ENCODE measurements at regions not wholly inside any gene's neighbourhood (a gene's known extent, or its start where the extent isn't known, plus 50 kb on each side); places are given as distances from the start of the nearest gene placed in this dataset.
"Not testable (repeated sequence)": the region's sequence is repeated elsewhere in the genome, so short reads cannot be mapped to it uniquely, and the experiment has no call there.

DNA sequence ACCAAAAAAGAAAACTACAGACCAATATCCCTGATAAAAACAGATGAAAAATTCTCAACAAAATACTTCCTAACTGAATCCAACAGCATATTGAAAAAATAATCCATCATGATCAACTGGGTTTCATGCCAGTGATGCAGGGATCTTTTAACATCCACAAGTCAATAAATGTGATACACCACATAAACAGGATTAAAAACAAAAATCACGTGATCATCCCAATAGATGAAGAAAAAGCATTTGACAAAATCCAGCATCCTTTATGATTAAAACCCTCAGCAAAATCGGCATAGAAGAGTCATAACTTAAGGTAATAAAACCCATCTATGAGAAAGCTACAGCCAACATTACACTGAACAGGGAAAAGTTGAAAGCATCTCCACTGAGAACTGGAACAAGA, 107.5 kb downstream of the DCLK3 start:
- Histone ChIP-seq H3K27me3 (replicated peaks; ENCODE audit: control insufficient read depth, insufficient read depth, low read length) (no peaks in the 10 kb centered on the region), H3K36me3 (ENCODE audit: control insufficient read depth, insufficient read depth, low read length, severe bottlenecking) (no peaks in the 10 kb centered on the region), H3K9me3 (ENCODE audit: control insufficient read depth, low read length) (no peaks in the 10 kb centered on the region), H3K9ac (ENCODE audit: low read length) (no peak overlapping the region), H3K4me1 (ENCODE audit: control insufficient read depth, insufficient read depth, low read length) (peaks cover 10% of the 10 kb centered on the region), H3K4me3 (ENCODE audit: low read length) (no peak overlapping the region)
- no peak for DNase-seq (ENCODE audit: low read depth)

DNA sequence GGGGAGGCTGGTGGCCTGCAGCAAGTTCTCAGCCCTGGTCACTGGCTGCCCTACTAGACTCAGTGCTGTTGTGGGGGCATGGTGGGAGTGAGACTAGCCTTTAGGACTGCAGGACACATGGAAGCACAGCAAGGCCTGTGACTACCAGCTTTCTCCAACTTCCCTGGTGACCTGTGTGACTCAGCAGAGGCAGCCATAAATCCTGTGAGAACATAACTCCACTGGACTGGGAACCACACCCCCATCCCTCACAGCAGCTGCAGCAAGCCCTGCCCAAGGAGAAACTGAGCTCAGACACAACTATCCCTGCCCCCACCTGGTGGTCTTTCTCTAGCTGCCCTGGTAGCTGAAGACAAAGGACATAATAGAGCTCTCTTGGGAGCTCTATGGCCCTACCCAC, 111.3 kb downstream of the DCLK3 start:
- H3K4me3 ChIP-seq (ENCODE audit: low read length), result no peak overlapping the region
- H3K9me3 ChIP-seq (ENCODE audit: control insufficient read depth, low read length), result no peaks in the 10 kb centered on the region
- H3K4me1 ChIP-seq (ENCODE audit: control insufficient read depth, insufficient read depth, low read length), result peaks cover 27% of the 10 kb centered on the region
- no peaks in the 10 kb centered on the region for H3K27me3 ChIP-seq (replicated peaks; ENCODE audit: control insufficient read depth, insufficient read depth, low read length)
- H3K36me3 ChIP-seq (ENCODE audit: control insufficient read depth, insufficient read depth, low read length, severe bottlenecking), result no peaks in the 10 kb centered on the region
- no peak overlapping the region for H3K9ac ChIP-seq (ENCODE audit: low read length)
- DNase-seq (ENCODE audit: low read depth), result no peak

GRCh38 chr3:36652104-36652503, 112.2 kb downstream of the DCLK3 start:
- Histone ChIP-seq H3K4me3 (ENCODE audit: low read length) (no peak overlapping the region), H3K27me3 (replicated peaks; ENCODE audit: control insufficient read depth, insufficient read depth, low read length) (no peaks in the 10 kb centered on the region), H3K36me3 (ENCODE audit: control insufficient read depth, insufficient read depth, low read length, severe bottlenecking) (no peaks in the 10 kb centered on the region), H3K9me3 (ENCODE audit: control insufficient read depth, low read length) (no peaks in the 10 kb centered on the region), H3K4me1 (ENCODE audit: control insufficient read depth, insufficient read depth, low read length) (peaks cover 34% of the 10 kb centered on the region), H3K9ac (ENCODE audit: low read length) (no peak overlapping the region)
- no peak for DNase-seq (ENCODE audit: low read depth)

DNA sequence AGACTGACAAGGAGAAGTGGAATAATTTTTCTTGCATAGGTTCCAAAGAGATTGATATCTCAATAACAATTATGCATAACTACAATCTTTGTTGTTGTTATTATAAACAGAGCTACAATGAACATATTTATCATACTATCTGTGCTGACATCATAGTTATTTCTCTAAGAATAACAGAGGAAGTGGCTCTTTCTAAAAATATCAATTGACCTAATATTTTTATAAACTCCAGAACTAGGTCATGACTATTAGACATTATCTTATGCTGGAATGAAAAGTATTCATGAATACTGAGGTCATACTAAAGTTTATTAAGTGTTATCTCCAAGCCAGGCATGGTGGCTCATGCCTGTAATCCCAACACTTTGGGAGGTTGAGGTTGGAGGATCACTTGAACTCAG, 114.1 kb downstream of the DCLK3 start:
- Histone ChIP-seq H3K9ac (ENCODE audit: low read length) (no peak overlapping the region), H3K4me3 (ENCODE audit: low read length) (no peak overlapping the region), H3K4me1 (ENCODE audit: control insufficient read depth, insufficient read depth, low read length) (peaks cover 34% of the 10 kb centered on the region), H3K27me3 (replicated peaks; ENCODE audit: control insufficient read depth, insufficient read depth, low read length) (no peaks in the 10 kb centered on the region), H3K36me3 (ENCODE audit: control insufficient read depth, insufficient read depth, low read length, severe bottlenecking) (no peaks in the 10 kb centered on the region), H3K9me3 (ENCODE audit: control insufficient read depth, low read length) (no peaks in the 10 kb centered on the region)
- peak; percentile 44 for DNase-seq (ENCODE audit: low read depth)

DNA sequence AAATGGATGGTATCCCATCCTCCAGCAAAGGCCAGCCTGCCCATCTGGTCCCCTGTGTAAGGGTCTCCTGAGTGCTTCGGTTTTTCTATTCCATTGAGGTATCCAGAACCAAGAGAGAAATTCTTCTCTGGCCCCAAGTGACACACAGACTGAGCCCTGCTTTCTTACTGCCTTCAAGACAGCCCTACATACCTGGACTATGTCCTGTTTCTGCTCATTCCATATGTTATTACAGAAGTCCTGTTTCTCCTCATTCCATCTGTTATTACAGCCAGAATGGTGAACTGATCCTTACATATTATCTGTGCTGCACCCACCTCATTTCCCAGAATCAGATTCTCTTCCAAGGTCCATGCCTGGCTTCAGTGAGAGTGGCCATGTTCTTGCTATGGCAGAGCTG, 115.2 kb downstream of the DCLK3 start:
- no peaks in the 10 kb centered on the region for H3K27me3 ChIP-seq (replicated peaks; ENCODE audit: control insufficient read depth, insufficient read depth, low read length)
- H3K36me3 ChIP-seq (ENCODE audit: control insufficient read depth, insufficient read depth, low read length, severe bottlenecking), result no peaks in the 10 kb centered on the region
- H3K4me3 ChIP-seq (ENCODE audit: low read length), result no peak overlapping the region
- no peak overlapping the region for H3K9ac ChIP-seq (ENCODE audit: low read length)
- peaks cover 34% of the 10 kb centered on the region for H3K4me1 ChIP-seq (ENCODE audit: control insufficient read depth, insufficient read depth, low read length)
- H3K9me3 ChIP-seq (ENCODE audit: control insufficient read depth, low read length), result no peaks in the 10 kb centered on the region
- DNase-seq (ENCODE audit: low read depth), result peak; percentile 29

GRCh38 chr3:36648241-36649034, 115.9 kb downstream of the DCLK3 start:
- DNase-seq (ENCODE audit: low read depth), result peak; percentile 89
- Histone ChIP-seq H3K4me1 (ENCODE audit: control insufficient read depth, insufficient read depth, low read length) (peaks cover 34% of the 10 kb centered on the region), H3K36me3 (ENCODE audit: control insufficient read depth, insufficient read depth, low read length, severe bottlenecking) (no peaks in the 10 kb centered on the region), H3K9ac (ENCODE audit: low read length) (peak overlapping the region; percentile 9), H3K27me3 (replicated peaks; ENCODE audit: control insufficient read depth, insufficient read depth, low read length) (no peaks in the 10 kb centered on the region), H3K9me3 (ENCODE audit: control insufficient read depth, low read length) (no peaks in the 10 kb centered on the region), H3K4me3 (ENCODE audit: low read length) (no peak overlapping the region)

DNA sequence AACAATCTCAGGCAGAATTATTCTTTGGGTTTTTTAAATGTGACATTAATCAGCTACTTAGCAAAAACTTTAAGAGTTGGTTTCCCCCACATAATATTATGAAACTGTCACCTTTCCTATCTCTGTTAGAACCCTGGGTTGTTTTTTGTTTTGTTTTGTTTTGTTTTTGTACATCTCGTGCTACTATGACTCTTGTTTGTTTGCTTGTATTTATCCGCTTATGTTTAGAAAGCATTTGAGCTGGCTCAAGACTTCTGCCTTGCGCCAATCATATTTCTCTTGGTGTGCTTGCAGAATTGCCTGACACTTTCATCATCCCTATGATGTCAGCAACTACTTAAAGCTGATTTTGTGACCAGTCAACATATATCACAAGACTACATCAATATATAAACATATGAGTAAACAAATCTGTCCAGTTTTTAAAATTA, 116.9 kb downstream of the DCLK3 start:
- Histone ChIP-seq H3K4me3 (ENCODE audit: low read length) (no peak overlapping the region), H3K9me3 (ENCODE audit: control insufficient read depth, low read length) (no peaks in the 10 kb centered on the region), H3K4me1 (ENCODE audit: control insufficient read depth, insufficient read depth, low read length) (peaks cover 25% of the 10 kb centered on the region), H3K27me3 (replicated peaks; ENCODE audit: control insufficient read depth, insufficient read depth, low read length) (no peaks in the 10 kb centered on the region), H3K36me3 (ENCODE audit: control insufficient read depth, insufficient read depth, low read length, severe bottlenecking) (no peaks in the 10 kb centered on the region), H3K9ac (ENCODE audit: low read length) (no peak overlapping the region)
- DNase-seq (ENCODE audit: low read depth), result peak; percentile 67

- Histone ChIP-seq H3K4me1 (ENCODE audit: control insufficient read depth, insufficient read depth, low read length) (peaks cover 9% of the 10 kb centered on the region), H3K36me3 (ENCODE audit: control insufficient read depth, insufficient read depth, low read length, severe bottlenecking) (no peaks in the 10 kb centered on the region), H3K4me3 (ENCODE audit: low read length) (no peak overlapping the region), H3K9me3 (ENCODE audit: control insufficient read depth, low read length) (no peaks in the 10 kb centered on the region), H3K27me3 (replicated peaks; ENCODE audit: control insufficient read depth, insufficient read depth, low read length) (no peaks in the 10 kb centered on the region), H3K9ac (ENCODE audit: low read length) (no peak overlapping the region)
- no peak for DNase-seq (ENCODE audit: low read depth)
These were observed 121.2 kb downstream of the DCLK3 start for GRCh38 chr3:36643192-36643591.

GRCh38 chr3:36635731-36636130, 128.6 kb downstream of the DCLK3 start:
- no peak for DNase-seq (ENCODE audit: low read depth)
- Histone ChIP-seq H3K4me3 (ENCODE audit: low read length) (no peak overlapping the region), H3K36me3 (ENCODE audit: control insufficient read depth, insufficient read depth, low read length, severe bottlenecking) (no peaks in the 10 kb centered on the region), H3K9me3 (ENCODE audit: control insufficient read depth, low read length) (peaks cover 2% of the 10 kb centered on the region), H3K4me1 (ENCODE audit: control insufficient read depth, insufficient read depth, low read length) (no peaks in the 10 kb centered on the region), H3K27me3 (replicated peaks; ENCODE audit: control insufficient read depth, insufficient read depth, low read length) (no peaks in the 10 kb centered on the region), H3K9ac (ENCODE audit: low read length) (no peak overlapping the region)

DNA sequence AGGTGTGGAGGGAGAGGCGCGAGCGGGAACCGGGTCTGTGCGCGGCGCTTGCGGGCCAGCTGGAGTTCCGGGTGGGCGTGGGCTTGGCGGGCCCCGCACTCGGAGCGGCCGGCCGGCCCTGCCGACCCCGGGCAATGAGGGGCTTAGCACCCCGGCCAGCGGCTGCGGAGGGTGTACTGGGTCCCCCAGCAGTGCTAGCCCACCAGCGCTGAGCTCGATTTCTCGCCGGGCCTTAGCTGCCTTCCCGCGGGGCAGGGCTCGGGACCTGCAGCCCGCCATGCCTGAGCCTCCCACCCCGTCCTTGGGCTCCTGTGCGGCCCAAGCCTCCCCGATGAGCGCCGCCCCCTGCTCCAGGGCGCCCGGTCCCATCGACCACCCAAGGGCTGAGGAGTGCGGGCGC, 130.5 kb downstream of the DCLK3 start:
- not testable (repeated sequence) for H3K36me3 ChIP-seq (ENCODE audit: control insufficient read depth, insufficient read depth, low read length, severe bottlenecking); H3K9ac ChIP-seq (ENCODE audit: low read length); H3K4me3 ChIP-seq (ENCODE audit: low read length); H3K27me3 ChIP-seq (replicated peaks; ENCODE audit: control insufficient read depth, insufficient read depth, low read length); H3K9me3 ChIP-seq (ENCODE audit: control insufficient read depth, low read length); H3K4me1 ChIP-seq (ENCODE audit: control insufficient read depth, insufficient read depth, low read length); DNase-seq (ENCODE audit: low read depth)

- H3K4me3 ChIP-seq (ENCODE audit: low read length), result no peak overlapping the region
These were observed 131.3 kb downstream of the DCLK3 start for GRCh38 chr3:36633060-36633459.

GRCh38 chr3:36631549-36631948, 132.8 kb downstream of the DCLK3 start:
- no peak overlapping the region for H3K4me3 ChIP-seq (ENCODE audit: low read length)
- no peaks in the 10 kb centered on the region for H3K27me3 ChIP-seq (replicated peaks; ENCODE audit: control insufficient read depth, insufficient read depth, low read length)
- peaks cover 5% of the 10 kb centered on the region for H3K9me3 ChIP-seq (ENCODE audit: control insufficient read depth, low read length)
- DNase-seq (ENCODE audit: low read depth), result no peak
- H3K9ac ChIP-seq (ENCODE audit: low read length), result no peak overlapping the region
- H3K36me3 ChIP-seq (ENCODE audit: control insufficient read depth, insufficient read depth, low read length, severe bottlenecking), result no peaks in the 10 kb centered on the region
- H3K4me1 ChIP-seq (ENCODE audit: control insufficient read depth, insufficient read depth, low read length), result no peaks in the 10 kb centered on the region

More at GRCh38 chr3:36633060-36633459, 131.3 kb downstream of the DCLK3 start:
- H3K9ac ChIP-seq (ENCODE audit: low read length), result no peak overlapping the region
- DNase-seq (ENCODE audit: low read depth), result no peak
- H3K27me3 ChIP-seq (replicated peaks; ENCODE audit: control insufficient read depth, insufficient read depth, low read length), result no peaks in the 10 kb centered on the region
- no peaks in the 10 kb centered on the region for H3K36me3 ChIP-seq (ENCODE audit: control insufficient read depth, insufficient read depth, low read length, severe bottlenecking)
- H3K9me3 ChIP-seq (ENCODE audit: control insufficient read depth, low read length), result peaks cover 5% of the 10 kb centered on the region
- H3K4me1 ChIP-seq (ENCODE audit: control insufficient read depth, insufficient read depth, low read length), result no peaks in the 10 kb centered on the region

All from adipocyte (in vitro differentiated cells).